GM18526 (cell line): ENCODE measurements at regions not wholly inside any gene's neighbourhood (a gene's known extent, or its start where the extent isn't known, plus 50 kb on each side); places are given as distances from the start of the nearest gene placed in this dataset.

ENCODE experiments used
- POLR2A ChIP-seq: IDR thresholded peaks from 3 replicates; pipeline ENCODE4 v1.6.1; 2011; ENCODE audit not compliant: insufficient read length; ENCODE audit errors: extremely low read depth

GRCh38 chr6:87858440-87858839, 156.4 kb upstream of the AKIRIN2 start:
- TF ChIP-seq POLR2A: no peak

DNA sequence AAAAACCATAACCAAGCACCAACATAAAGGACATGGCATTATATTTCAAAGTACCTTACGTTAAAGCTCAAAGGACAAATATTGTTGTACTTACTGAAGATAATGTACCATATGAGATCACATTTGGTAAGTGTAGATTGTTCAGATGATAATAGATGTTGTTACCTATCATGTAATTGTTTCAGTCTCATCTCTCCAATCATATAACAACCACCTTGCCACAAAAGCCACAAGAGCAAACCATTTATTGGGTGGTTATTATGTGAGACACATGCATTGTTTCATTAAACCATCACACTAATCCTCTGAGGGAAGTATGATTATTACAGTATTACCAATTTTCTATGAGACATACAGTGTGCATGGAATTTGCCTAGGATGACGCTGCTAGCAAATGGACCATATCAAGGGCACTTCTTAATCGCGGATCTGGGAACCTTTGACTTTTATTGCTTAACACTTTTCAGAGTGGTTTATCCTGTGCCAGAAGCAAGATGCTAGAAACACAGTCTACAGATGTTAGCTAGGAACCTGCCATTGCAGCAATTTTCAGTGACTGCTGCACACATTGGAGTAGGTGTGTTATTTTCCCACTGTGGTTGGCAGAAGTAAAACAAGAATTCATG, 149.8 kb upstream of the AKIRIN2 start:
- no peak for TF ChIP-seq POLR2A

GRCh38 chr6:87848616-87849015, 146.6 kb upstream of the AKIRIN2 start:
- TF ChIP-seq POLR2A: no peak

GRCh38 chr6:87847830-87848210, 145.8 kb upstream of the AKIRIN2 start:
- TF ChIP-seq POLR2A: no peak

DNA sequence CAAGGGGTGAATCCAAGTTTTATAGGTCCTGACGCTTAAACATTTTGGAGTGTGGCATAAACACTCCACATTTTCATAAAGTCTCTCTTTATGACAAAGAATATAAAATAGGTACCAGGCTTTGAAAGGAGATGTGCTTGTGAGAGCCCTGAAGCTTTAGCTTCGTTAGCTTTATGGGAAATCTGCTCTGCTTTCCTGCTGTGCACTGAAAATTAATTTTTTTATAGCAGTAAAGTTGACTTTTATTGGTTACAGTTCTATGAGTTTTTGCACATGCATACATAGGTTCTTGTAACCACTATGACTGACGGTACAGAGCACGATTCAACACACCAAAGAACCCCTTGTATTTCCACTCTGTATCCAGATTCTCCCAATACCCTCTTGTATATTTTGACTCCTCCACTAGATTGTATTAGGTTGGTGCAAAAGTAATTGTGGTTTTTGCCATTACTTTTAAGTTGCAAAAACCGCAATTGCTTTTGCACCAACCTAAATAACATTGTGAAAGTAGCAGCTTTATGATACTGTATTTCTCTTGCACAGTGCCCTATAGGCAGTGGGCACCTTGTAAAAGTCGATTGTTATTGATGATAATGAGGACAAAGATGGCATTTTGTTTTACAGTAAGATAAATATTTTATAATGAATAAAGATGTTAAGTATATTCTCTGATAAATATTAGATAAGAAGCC, 145.2 kb upstream of the AKIRIN2 start:
- no peak for TF ChIP-seq POLR2A

DNA sequence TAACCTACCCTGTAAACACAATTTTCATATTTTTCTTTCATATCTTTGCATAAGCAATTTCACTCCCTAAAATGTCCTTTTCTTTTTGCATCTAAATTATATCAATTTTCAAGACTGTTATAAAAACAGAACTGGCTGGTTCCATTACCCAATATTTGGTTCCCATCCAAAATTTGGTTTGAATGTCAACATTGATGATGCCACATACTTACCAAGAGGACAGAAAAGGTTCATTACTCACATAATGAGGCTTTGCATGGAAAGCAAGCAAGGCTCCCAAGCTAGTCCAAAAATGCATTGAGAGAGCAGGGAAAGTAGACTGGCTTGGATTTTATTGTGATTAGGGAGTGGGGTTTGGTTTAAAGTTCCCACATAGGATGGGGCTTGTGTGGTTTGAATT, 144.4 kb upstream of the AKIRIN2 start:
- TF ChIP-seq POLR2A: no peak

DNA sequence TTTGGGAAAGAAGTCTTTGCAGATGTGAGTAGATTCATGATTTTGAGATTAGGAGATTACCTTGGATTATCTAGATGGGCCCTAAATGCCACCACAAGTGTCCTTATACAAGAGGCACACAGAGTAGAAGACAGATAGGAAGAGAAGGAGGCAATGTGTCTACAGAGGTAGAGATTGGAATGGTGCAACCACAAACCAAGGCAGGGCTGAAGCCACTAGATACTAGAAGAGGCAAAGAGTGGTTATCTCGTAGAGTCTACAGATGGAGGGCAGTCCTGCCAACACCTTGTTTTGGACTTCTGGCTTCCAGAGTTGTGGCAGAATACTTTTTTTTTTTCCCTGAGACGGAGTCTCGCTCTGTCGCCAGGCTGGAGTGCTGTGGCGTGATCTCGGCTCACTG, 138.3 kb upstream of the AKIRIN2 start:
- no peak for TF ChIP-seq POLR2A

DNA sequence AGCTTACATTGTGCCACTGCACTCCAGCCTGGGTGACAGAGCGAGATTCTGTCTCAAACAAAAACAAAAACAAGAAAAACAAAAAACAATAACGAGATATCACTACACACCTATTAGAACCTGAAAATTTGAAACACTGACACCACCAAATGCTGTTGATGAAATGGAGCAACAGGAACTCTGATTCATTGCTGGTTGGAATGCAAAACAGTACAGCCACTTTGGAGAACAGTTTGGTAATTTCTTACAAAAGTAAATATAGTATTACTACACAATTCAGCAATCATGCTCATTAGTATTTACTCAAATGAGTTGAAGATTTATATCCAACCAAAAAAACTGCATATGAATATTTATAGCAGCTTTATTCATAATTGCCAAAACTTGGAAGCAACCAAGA, 135.8 kb upstream of the AKIRIN2 start:
- TF ChIP-seq POLR2A: no peak

GRCh38 chr6:87837444-87837843, 135.4 kb upstream of the AKIRIN2 start:
- no peak for TF ChIP-seq POLR2A

- TF ChIP-seq POLR2A: no peak
Measured at GRCh38 chr6:87832025-87832825, 130.2 kb upstream of the AKIRIN2 start.

GRCh38 chr6:87830907-87831306, 128.9 kb upstream of the AKIRIN2 start:
- no peak for TF ChIP-seq POLR2A

DNA sequence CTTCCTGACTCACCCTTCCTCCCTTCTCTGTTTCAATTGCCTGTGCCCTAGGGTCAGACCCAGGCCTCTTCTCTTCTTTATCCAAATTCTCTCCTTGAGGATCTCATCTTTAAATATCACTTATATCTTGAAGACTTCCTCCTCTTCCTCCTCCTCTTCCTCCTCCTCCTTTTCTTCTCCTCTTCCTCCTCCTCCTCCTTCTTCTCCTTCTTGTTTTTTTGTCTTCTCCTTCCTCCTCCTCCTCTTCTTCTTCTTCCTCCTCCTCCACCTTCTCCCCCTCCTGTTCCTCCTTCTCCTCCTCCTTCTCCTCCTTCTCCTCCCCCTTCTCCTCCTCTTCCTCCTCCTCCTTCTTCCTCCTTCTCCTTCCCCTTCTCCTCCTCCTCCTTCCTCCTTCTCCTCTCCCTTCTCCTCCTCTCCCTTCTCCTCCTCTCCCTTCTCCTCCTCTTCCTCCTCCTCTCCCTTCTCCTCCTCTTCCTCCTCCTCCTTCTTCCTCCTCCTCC, 127.6 kb upstream of the AKIRIN2 start:
- TF ChIP-seq POLR2A: no peak

DNA sequence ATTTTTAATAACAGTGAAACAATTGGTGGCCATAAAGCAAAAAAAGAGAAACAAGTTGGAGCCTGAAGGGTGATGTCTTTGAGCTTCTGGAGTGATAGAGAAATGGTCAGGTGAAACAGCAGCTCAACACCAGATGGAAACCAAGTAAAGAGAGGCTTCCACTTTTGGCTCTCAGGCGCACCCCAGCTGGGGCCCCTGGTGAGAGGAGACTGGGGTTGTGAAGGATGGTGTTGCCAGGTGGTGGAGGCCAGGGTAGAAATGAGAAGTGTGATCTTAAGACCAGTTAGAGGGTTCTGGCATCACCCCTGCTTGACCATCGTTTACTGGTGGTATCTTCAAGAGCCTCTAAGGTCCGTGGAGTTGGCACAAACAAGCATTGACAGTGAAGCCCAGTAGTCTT, 126.0 kb upstream of the AKIRIN2 start:
- TF ChIP-seq POLR2A: no peak

GRCh38 chr6:87827346-87827745, 125.3 kb upstream of the AKIRIN2 start:
- no peak for TF ChIP-seq POLR2A

DNA sequence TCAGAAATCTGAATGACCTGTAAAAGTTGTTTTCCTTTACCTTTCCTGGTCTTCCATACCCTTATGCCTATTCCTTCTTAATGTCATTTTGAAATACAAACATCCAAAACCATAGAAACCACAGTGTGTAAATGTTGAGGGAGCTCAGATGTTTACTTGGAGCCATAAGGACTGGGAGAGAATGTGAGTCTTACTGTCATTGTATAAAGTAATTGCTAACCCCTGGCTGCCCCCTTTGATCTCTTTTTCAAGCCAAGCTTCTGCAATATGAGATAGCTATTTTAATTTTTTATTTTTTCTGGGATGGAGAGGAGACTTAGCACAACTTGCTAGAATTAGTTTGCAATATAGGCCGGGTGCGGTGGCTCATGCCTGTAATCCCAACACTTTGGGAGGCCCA, 124.4 kb upstream of the AKIRIN2 start:
- TF ChIP-seq POLR2A: no peak

DNA sequence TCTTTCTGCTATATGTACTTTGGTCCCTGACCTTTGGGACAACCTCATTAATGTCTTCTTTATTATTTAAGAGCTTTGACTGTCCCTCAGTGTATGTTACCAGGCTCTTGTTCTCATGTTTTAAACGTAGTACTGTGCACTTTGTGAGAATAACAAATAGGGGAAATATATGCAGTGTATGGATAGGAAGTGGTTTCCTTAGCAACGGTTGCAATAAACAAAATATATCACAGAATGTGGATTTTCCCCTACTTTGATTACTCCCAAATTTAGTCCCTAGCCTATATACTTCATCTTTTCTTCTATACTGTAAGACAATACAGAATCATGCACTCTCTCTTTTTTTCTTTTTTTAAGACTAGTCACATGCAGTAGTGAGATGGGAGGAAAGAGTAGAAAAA, 123.8 kb upstream of the AKIRIN2 start:
- TF ChIP-seq POLR2A: no peak
